Prostate gland (tissue), 2 donors: ENCODE measurements at regions not wholly inside any gene's neighbourhood (a gene's known extent, or its start where the extent isn't known, plus 50 kb on each side); places are given as distances from the start of the nearest gene placed in this dataset.

Experiments used
- POLR2A ChIP-seq: fragments of 450-650 bp; IDR thresholded peaks from one replicate; pipeline ENCODE4 v1.6.1; 2016; ENCODE audit warnings: antibody characterized with exemption, mild to moderate bottlenecking
- POLR2AphosphoS5 ChIP-seq: sonication (generic); formaldehyde crosslinking; IDR thresholded peaks from one replicate; pipeline ENCODE4 v1.6.1; 2017; ENCODE audit warnings: antibody characterized with exemption
- TF ChIP-seq, protein P1 (sequence below), 4 experiments: fragments of 200-600 bp in 2 of 4; fragments of 450-650 bp in 2 of 4; sonication (generic) in 2 of 4; IDR thresholded peaks; 1 replicate in 3 of 4; 2 replicates in 1 of 4; pipeline ENCODE4 v1.5.1; 2016 to 2019; ENCODE audit warnings: antibody characterized with exemption in 4 of 4, mild to moderate bottlenecking in 2 of 4, moderate library complexity in 2 of 4

GRCh38 chr2:145168091-145168490 lies 648.2 kb upstream of the ZEB2 start:
- TF ChIP-seq, protein P1, sequence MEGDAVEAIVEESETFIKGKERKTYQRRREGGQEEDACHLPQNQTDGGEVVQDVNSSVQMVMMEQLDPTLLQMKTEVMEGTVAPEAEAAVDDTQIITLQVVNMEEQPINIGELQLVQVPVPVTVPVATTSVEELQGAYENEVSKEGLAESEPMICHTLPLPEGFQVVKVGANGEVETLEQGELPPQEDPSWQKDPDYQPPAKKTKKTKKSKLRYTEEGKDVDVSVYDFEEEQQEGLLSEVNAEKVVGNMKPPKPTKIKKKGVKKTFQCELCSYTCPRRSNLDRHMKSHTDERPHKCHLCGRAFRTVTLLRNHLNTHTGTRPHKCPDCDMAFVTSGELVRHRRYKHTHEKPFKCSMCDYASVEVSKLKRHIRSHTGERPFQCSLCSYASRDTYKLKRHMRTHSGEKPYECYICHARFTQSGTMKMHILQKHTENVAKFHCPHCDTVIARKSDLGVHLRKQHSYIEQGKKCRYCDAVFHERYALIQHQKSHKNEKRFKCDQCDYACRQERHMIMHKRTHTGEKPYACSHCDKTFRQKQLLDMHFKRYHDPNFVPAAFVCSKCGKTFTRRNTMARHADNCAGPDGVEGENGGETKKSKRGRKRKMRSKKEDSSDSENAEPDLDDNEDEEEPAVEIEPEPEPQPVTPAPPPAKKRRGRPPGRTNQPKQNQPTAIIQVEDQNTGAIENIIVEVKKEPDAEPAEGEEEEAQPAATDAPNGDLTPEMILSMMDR (IDR thresholded peaks at IDR 0.05), result no peak
- no peak for TF ChIP-seq POLR2A
- TF ChIP-seq POLR2AphosphoS5, result no peak
